ENCODE measurements at regions not wholly inside any gene's neighbourhood (a gene's known extent, or its start where the extent isn't known, plus 50 kb on each side); places are given as distances from the start of the nearest gene placed in this dataset.

- Histone ChIP-seq H3K9me3 (no peaks in the 10 kb centered on the region), H3K4me1 (ENCODE audit: control insufficient read depth in 1 of 2, extremely low read depth in 1 of 2, insufficient read depth in 2 of 2, low read length in 2 of 2) (no peaks in the 10 kb centered on the region), H3K27me3 (replicated peaks in 1 of 2; ENCODE audit: control insufficient read depth in 2 of 2, extremely low read depth in 1 of 2, insufficient read depth in 2 of 2, low read length in 1 of 2) (no peaks in the 10 kb centered on the region), H3K4me3 (ENCODE audit: control insufficient read depth in 1 of 2, extremely low read depth in 1 of 2, low read length in 1 of 2) (no peak overlapping the region), H3K36me3 (ENCODE audit: control insufficient read depth in 2 of 2, extremely low read depth in 1 of 2, insufficient read depth in 1 of 2, low read length in 1 of 2) (no peaks in the 10 kb centered on the region), H3K27ac (ENCODE audit: low read length) (no peak overlapping the region)
- no peaks in the 10 kb centered on the region for H3K4me1 Mint-ChIP-seq
- no peak overlapping the region for H3K4me3 Mint-ChIP-seq
- H3K36me3 Mint-ChIP-seq: no peaks in the 10 kb centered on the region
- no peak for ATAC-seq (replicated peaks in 1 of 4)
- DNase-seq: no peak
- ChIA-PET POLR2A (no interaction called here), CTCF (no interaction called here)
- peaks cover 0 to 5% (median 2%) of the 10 kb centered on the region in 3 donors for H3K9me3 Mint-ChIP-seq
- no peaks in the 10 kb centered on the region for H3K27me3 Mint-ChIP-seq
- H3K27ac Mint-ChIP-seq: no peak overlapping the region
Measured at GRCh38 chr9:28197653-28198052, 624.4 kb upstream of the C9orf72 start.

- POLR2A ChIA-PET: interaction anchor here in 1 of 2 donors (0.6 kb wide), 1 partner anchor 26 kb away, joined by 3 read pairs; no protein-coding TSS in a partner anchor
- Mint-ChIP-seq H3K36me3 (no peaks in the 10 kb centered on the region), H3K4me1 (no peaks in the 10 kb centered on the region), H3K9me3 (peaks cover 8 to 10% (median 10%) of the 10 kb centered on the region in 3 donors), H3K27me3 (no peaks in the 10 kb centered on the region), H3K27ac (no peak overlapping the region), H3K4me3 (no peak overlapping the region)
- H3K27me3 ChIP-seq (replicated peaks in 1 of 2; ENCODE audit: control insufficient read depth in 2 of 2, extremely low read depth in 1 of 2, insufficient read depth in 2 of 2, low read length in 1 of 2): no peaks in the 10 kb centered on the region
- WGBS (ENCODE audit: insufficient coverage): no CpG with 5 or more reads among the region's 1 CpG
- CTCF ChIA-PET: no interaction called here
- H3K4me3 ChIP-seq (ENCODE audit: control insufficient read depth in 1 of 2, extremely low read depth in 1 of 2, low read length in 1 of 2): no peak overlapping the region
- ATAC-seq (replicated peaks in 1 of 4): no peak
- no peak overlapping the region for H3K27ac ChIP-seq (ENCODE audit: low read length)
- no peaks in the 10 kb centered on the region for H3K9me3 ChIP-seq
- H3K36me3 ChIP-seq (ENCODE audit: control insufficient read depth in 2 of 2, extremely low read depth in 1 of 2, insufficient read depth in 1 of 2, low read length in 1 of 2): no peaks in the 10 kb centered on the region
- no peak for DNase-seq
- H3K4me1 ChIP-seq (ENCODE audit: control insufficient read depth in 1 of 2, extremely low read depth in 1 of 2, insufficient read depth in 2 of 2, low read length in 2 of 2): no peaks in the 10 kb centered on the region
Measured at GRCh38 chr9:28203036-28203435, 629.8 kb upstream of the C9orf72 start.

- Mint-ChIP-seq H3K27ac (no peak overlapping the region), H3K9me3 (peaks cover 8 to 12% (median 10%) of the 10 kb centered on the region in 3 donors), H3K4me3 (no peak overlapping the region), H3K27me3 (no peaks in the 10 kb centered on the region), H3K36me3 (no peaks in the 10 kb centered on the region), H3K4me1 (no peaks in the 10 kb centered on the region)
- ChIA-PET POLR2A (no interaction called here), CTCF (interaction anchor here in 1 of 2 donors (0.6 kb wide), 1 partner anchor 823 kb away, joined by 3 read pairs; no protein-coding TSS in a partner anchor)
- no peak for DNase-seq
- no peak for ATAC-seq (replicated peaks in 1 of 4)
- no peaks in the 10 kb centered on the region for H3K4me1 ChIP-seq (ENCODE audit: control insufficient read depth in 1 of 2, extremely low read depth in 1 of 2, insufficient read depth in 2 of 2, low read length in 2 of 2)
- no peak overlapping the region for H3K27ac ChIP-seq (ENCODE audit: low read length)
- H3K27me3 ChIP-seq (replicated peaks in 1 of 2; ENCODE audit: control insufficient read depth in 2 of 2, extremely low read depth in 1 of 2, insufficient read depth in 2 of 2, low read length in 1 of 2): no peaks in the 10 kb centered on the region
- H3K9me3 ChIP-seq: no peaks in the 10 kb centered on the region
- no peaks in the 10 kb centered on the region for H3K36me3 ChIP-seq (ENCODE audit: control insufficient read depth in 2 of 2, extremely low read depth in 1 of 2, insufficient read depth in 1 of 2, low read length in 1 of 2)
- H3K4me3 ChIP-seq (ENCODE audit: control insufficient read depth in 1 of 2, extremely low read depth in 1 of 2, low read length in 1 of 2): no peak overlapping the region
Measured at GRCh38 chr9:28206280-28206679, 633.0 kb upstream of the C9orf72 start.

GRCh38 chr9:28207657-28208056 lies 634.4 kb upstream of the C9orf72 start:
- Histone ChIP-seq H3K4me1 (ENCODE audit: control insufficient read depth in 1 of 2, extremely low read depth in 1 of 2, insufficient read depth in 2 of 2, low read length in 2 of 2) (no peaks in the 10 kb centered on the region), H3K36me3 (ENCODE audit: control insufficient read depth in 2 of 2, extremely low read depth in 1 of 2, insufficient read depth in 1 of 2, low read length in 1 of 2) (no peaks in the 10 kb centered on the region), H3K27me3 (replicated peaks in 1 of 2; ENCODE audit: control insufficient read depth in 2 of 2, extremely low read depth in 1 of 2, insufficient read depth in 2 of 2, low read length in 1 of 2) (no peaks in the 10 kb centered on the region), H3K9me3 (no peaks in the 10 kb centered on the region), H3K27ac (ENCODE audit: low read length) (no peak overlapping the region), H3K4me3 (ENCODE audit: control insufficient read depth in 1 of 2, extremely low read depth in 1 of 2, low read length in 1 of 2) (no peak overlapping the region)
- no peak overlapping the region for H3K4me3 Mint-ChIP-seq
- peaks cover 7 to 10% (median 10%) of the 10 kb centered on the region in 3 donors for H3K9me3 Mint-ChIP-seq
- POLR2A ChIA-PET: no interaction called here
- WGBS (ENCODE audit: insufficient coverage): no CpG with 5 or more reads among the region's 1 CpG
- no peak overlapping the region for H3K27ac Mint-ChIP-seq
- DNase-seq (no peak), ATAC-seq (replicated peaks in 1 of 4) (no peak)
- CTCF ChIA-PET: interaction anchor here in 1 of 2 donors (0.5 kb wide), 1 partner anchor 37 kb away, joined by 3 read pairs; no protein-coding TSS in a partner anchor
- no peaks in the 10 kb centered on the region for H3K27me3 Mint-ChIP-seq
- no peaks in the 10 kb centered on the region for H3K36me3 Mint-ChIP-seq
- H3K4me1 Mint-ChIP-seq: no peaks in the 10 kb centered on the region

- Mint-ChIP-seq H3K27me3 (no peaks in the 10 kb centered on the region), H3K9me3 (peaks cover 6 to 9% (median 7%) of the 10 kb centered on the region in 3 donors), H3K4me1 (no peaks in the 10 kb centered on the region), H3K36me3 (no peaks in the 10 kb centered on the region), H3K4me3 (no peak overlapping the region), H3K27ac (no peak overlapping the region)
- no CpG with 5 or more reads among the region's 3 CpGs for WGBS (ENCODE audit: insufficient coverage)
- ChIA-PET CTCF (no interaction called here), POLR2A (no interaction called here)
- no peaks in the 10 kb centered on the region for H3K36me3 ChIP-seq (ENCODE audit: control insufficient read depth in 2 of 2, extremely low read depth in 1 of 2, insufficient read depth in 1 of 2, low read length in 1 of 2)
- H3K27me3 ChIP-seq (replicated peaks in 1 of 2; ENCODE audit: control insufficient read depth in 2 of 2, extremely low read depth in 1 of 2, insufficient read depth in 2 of 2, low read length in 1 of 2): no peaks in the 10 kb centered on the region
- DNase-seq (no peak), ATAC-seq (replicated peaks in 1 of 4) (no peak)
- H3K4me3 ChIP-seq (ENCODE audit: control insufficient read depth in 1 of 2, extremely low read depth in 1 of 2, low read length in 1 of 2): no peak overlapping the region
- H3K4me1 ChIP-seq (ENCODE audit: control insufficient read depth in 1 of 2, extremely low read depth in 1 of 2, insufficient read depth in 2 of 2, low read length in 2 of 2): no peaks in the 10 kb centered on the region
- no peak overlapping the region for H3K27ac ChIP-seq (ENCODE audit: low read length)
- H3K9me3 ChIP-seq: no peaks in the 10 kb centered on the region
Measured at GRCh38 chr9:28209130-28209529, 635.8 kb upstream of the C9orf72 start.

GRCh38 chr9:28212979-28213378 lies 639.7 kb upstream of the C9orf72 start:
- Histone ChIP-seq H3K9me3 (no peaks in the 10 kb centered on the region), H3K27ac (ENCODE audit: low read length) (no peak overlapping the region), H3K4me3 (ENCODE audit: control insufficient read depth in 1 of 2, extremely low read depth in 1 of 2, low read length in 1 of 2) (no peak overlapping the region), H3K27me3 (replicated peaks in 1 of 2; ENCODE audit: control insufficient read depth in 2 of 2, extremely low read depth in 1 of 2, insufficient read depth in 2 of 2, low read length in 1 of 2) (no peaks in the 10 kb centered on the region), H3K36me3 (ENCODE audit: control insufficient read depth in 2 of 2, extremely low read depth in 1 of 2, insufficient read depth in 1 of 2, low read length in 1 of 2) (no peaks in the 10 kb centered on the region), H3K4me1 (ENCODE audit: control insufficient read depth in 1 of 2, extremely low read depth in 1 of 2, insufficient read depth in 2 of 2, low read length in 2 of 2) (no peaks in the 10 kb centered on the region)
- DNase-seq (no peak), ATAC-seq (replicated peaks in 1 of 4) (no peak)
- Mint-ChIP-seq H3K4me1 (no peaks in the 10 kb centered on the region), H3K27ac (no peak overlapping the region), H3K36me3 (no peaks in the 10 kb centered on the region), H3K4me3 (no peak overlapping the region), H3K27me3 (no peaks in the 10 kb centered on the region), H3K9me3 (peaks cover 0 to 4% (median 2%) of the 10 kb centered on the region in 3 donors)
- POLR2A ChIA-PET: no interaction called here
- CTCF ChIA-PET: no interaction called here

Measured in T-cell (primary cell).